GM12874 (cell line): ENCODE measurements at regions not wholly inside any gene's neighbourhood (a gene's known extent, or its start where the extent isn't known, plus 50 kb on each side); places are given as distances from the start of the nearest gene placed in this dataset.

Source experiments
- TF ChIP-seq, protein P1 (sequence below): IDR thresholded peaks from 2 replicates; pipeline ENCODE4 v1.5.1; 2011; ENCODE audit warnings: low read depth, mild to moderate bottlenecking, control low read depth, low read length, moderate library complexity; ENCODE audit not compliant: insufficient read depth

DNA sequence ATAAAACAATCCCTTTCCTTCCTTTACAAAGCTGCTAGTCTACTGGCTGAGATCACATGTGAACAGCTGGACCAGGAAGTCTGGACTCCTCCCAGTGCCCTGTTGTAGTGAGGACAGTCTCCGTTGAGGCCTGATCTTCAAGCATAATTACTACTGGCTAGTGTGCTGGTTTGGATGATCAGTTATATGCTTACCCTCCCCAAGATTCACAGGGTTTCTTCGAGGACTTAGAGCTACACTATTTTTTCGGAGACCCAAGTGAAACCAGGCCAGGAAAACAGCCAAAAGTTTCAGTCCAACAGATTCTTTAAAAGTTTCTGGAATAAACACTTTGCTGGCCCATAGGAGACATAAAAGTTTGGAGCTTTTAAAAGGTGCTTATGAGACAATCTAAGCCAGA, 194.9 kb upstream of the CDH11 start:
- TF ChIP-seq, protein P1, sequence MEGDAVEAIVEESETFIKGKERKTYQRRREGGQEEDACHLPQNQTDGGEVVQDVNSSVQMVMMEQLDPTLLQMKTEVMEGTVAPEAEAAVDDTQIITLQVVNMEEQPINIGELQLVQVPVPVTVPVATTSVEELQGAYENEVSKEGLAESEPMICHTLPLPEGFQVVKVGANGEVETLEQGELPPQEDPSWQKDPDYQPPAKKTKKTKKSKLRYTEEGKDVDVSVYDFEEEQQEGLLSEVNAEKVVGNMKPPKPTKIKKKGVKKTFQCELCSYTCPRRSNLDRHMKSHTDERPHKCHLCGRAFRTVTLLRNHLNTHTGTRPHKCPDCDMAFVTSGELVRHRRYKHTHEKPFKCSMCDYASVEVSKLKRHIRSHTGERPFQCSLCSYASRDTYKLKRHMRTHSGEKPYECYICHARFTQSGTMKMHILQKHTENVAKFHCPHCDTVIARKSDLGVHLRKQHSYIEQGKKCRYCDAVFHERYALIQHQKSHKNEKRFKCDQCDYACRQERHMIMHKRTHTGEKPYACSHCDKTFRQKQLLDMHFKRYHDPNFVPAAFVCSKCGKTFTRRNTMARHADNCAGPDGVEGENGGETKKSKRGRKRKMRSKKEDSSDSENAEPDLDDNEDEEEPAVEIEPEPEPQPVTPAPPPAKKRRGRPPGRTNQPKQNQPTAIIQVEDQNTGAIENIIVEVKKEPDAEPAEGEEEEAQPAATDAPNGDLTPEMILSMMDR = no peak

DNA sequence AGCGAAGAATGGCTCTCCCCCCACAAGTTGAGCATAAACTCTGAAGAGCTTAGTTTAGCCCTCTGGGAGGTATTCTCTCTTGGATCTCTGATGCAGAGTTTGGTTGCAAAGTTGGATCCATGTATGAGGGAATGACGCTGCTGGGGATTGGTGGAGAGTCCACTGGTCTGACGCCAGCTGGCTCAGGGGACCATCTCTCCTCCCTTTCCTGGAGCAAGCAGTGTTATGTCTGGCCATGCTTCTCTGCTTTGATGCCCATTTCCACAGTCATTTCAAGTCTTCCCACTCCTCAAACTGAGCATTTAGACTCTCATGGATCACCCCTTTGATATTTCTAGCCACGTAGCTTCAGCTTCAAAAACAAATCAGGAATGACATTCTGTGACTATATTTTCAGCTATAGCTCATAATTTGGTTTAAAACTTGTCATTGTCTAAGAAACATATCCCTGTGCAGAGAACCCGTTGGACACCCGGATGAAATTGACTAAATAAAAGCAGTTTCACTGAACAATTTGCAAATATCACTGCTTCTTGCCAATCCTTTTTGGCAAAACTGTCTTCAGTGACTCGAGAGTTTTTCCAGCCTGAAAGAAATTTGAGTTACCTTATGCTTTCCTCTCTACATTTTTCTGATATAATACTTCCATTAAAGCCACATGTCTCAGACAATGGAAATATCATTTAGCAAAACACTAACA, 193.4 kb upstream of the CDH11 start:
- TF ChIP-seq, protein P1 = no peak

DNA sequence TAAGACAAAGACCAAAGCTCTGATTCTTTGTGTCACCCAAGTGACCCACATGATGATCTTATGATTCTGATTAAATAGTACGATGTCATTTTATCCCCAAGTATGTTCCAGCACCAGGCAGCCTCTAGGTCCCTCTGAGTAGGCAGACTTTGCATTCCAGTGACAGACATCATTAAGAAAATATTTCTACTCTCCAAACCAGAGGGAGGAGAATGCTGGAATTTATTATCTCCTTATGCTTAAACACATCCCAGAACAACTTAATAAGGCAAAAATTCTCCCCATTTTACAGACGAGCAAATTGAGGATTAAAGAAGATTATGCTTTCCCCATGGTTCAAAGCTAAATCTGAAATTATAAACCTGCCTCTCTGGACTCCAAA, 192.8 kb upstream of the CDH11 start:
- TF ChIP-seq, protein P1 = no peak

DNA sequence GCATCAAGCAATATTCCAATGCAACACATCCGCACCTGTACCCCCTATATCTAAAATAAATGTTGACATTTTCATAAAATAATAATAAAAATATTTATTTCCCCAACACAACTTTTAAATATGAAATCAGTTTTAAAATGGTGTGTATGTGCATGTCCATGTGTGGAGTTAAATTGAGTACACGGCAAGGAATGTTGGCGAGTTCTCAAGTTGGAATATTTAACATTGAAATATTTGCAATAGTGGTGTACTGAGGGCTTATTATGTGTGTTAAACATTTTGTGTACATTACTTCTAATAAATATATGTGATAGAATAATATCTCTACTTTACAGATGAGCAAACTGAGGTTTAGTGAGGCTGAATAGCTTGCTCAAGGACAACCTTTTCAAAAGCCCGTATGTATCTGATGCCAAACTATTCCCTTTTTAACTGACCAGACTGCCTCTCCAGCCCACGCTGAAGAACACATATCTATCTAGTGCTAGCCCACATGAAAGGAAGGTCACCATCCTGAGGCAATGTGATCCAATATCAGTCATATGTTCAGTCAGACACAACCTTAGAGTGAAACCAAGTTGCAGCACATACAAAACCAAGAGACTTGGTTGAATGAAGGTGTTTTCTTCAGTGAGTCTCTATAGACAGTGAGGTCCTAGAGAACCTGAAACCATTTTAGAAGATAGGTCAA, 192.2 kb upstream of the CDH11 start:
- TF ChIP-seq, protein P1 = no peak

DNA sequence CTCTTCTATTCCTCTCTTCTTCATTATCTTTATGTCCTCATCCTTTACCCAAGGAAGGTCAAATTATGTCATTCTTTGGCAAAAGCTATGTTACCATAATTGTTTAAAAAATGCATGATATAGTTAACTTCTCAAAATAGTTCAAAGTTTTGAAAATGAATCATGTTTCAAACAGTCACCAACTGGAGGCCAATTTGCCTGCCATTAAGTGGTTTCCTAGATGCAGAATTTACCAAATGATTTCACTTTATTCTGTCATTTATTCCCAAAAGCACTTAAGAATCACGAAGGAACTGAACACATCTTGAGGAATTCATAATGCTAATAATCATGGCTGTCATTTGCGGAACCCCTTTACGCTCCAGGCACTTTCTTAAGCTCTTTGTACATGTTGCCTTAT, 190.9 kb upstream of the CDH11 start:
- TF ChIP-seq, protein P1 = no peak

DNA sequence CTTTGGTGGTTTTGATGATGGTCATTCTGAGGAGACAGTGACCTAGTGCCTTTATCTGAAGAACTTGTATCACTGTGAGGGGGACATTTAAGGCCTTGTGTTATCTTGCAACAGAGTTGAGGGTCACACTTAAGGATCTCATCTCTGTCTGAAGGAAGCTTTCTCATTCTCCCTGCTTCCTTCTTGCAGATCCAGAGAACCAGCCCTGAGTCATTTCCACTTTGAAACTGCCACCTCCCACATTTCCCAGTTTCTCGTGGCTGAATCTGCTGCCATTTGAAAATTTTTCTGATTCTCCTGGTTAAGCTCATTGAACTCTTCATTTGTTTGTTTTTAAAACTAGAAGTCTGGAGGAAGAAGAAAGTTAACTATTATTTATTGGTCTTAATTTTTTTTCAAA, 190.2 kb upstream of the CDH11 start:
- TF ChIP-seq, protein P1 = no peak

DNA sequence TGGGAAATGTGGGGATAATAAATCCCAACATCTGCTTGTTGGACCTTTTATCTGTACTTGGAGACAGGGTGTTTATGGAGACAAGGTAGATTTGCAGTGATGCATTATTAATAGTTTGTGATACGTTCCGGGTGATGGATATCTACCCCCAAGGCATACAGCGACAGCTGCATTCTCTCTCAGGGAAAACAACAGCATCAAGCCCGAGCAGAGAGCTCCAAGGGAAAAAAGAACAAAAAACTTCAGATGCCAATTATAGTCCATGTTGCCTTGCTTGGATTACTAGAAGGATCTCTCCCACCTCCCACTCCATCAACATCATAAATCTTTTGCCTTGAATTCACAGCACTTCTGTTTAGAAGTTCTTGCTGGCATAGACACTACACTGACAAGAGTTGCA, 187.5 kb upstream of the CDH11 start:
- TF ChIP-seq, protein P1 = no peak
